ENCODE measurements at regions not wholly inside any gene's neighbourhood (a gene's known extent, or its start where the extent isn't known, plus 50 kb on each side); places are given as distances from the start of the nearest gene placed in this dataset.

DNA sequence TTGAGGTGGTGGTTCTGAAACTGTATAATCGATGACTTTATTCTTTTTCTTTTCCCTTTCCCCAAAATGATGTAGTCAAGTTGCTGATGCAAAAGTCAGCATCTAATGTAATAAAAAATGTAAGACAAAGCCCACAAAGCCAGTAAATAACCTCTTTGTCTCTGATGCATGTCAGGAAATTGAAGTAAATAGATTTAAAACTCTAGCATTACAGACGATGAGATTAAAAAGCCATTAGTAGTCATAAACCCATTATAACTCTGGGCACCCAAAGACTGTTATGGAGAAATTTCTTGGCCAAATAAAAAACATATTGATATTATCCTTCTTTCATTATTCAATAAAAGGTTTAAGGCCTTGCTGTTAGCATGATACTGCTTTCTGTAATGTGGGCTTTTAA, 548.7 kb downstream of the TUSC1 start:
- TF ChIP-seq, protein P1, sequence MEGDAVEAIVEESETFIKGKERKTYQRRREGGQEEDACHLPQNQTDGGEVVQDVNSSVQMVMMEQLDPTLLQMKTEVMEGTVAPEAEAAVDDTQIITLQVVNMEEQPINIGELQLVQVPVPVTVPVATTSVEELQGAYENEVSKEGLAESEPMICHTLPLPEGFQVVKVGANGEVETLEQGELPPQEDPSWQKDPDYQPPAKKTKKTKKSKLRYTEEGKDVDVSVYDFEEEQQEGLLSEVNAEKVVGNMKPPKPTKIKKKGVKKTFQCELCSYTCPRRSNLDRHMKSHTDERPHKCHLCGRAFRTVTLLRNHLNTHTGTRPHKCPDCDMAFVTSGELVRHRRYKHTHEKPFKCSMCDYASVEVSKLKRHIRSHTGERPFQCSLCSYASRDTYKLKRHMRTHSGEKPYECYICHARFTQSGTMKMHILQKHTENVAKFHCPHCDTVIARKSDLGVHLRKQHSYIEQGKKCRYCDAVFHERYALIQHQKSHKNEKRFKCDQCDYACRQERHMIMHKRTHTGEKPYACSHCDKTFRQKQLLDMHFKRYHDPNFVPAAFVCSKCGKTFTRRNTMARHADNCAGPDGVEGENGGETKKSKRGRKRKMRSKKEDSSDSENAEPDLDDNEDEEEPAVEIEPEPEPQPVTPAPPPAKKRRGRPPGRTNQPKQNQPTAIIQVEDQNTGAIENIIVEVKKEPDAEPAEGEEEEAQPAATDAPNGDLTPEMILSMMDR (IDR thresholded peaks at IDR 0.05 in 8 of 11, conservative IDR thresholded peaks at IDR 0.05 in 3 of 11), result no peak
- TF ChIP-seq POLR2AphosphoS5 (IDR thresholded peaks at IDR 0.05), result no peak
- no peak for TF ChIP-seq POLR2A (IDR thresholded peaks at IDR 0.05)

All from spleen (tissue), 7 donors.